Endothelial cell of umbilical vein (primary cell): ENCODE measurements at regions not wholly inside any gene's neighbourhood (a gene's known extent, or its start where the extent isn't known, plus 50 kb on each side); places are given as distances from the start of the nearest gene placed in this dataset.

Experiments used
- BruUV-seq: library from RNA; stranded (reverse); fragments of 400-500 nt; replicated peaks from 2 replicates; lab custom pipeline; 2021; lab: Mats Ljungman, UMichigan
- CTCF ChIA-PET: fragments of 300-600, 350-600 bp; sonication (Branson Sonifier 250); formaldehyde crosslinking; loops from one replicate; lab custom pipeline; 2021; ENCODE audit warnings: antibody characterized with exemption, inconsistent platforms; lab: Charles Lee
- POLR2A ChIA-PET: fragments of 300-600, 350-600 bp; sonication (Branson Sonifier 250); formaldehyde crosslinking; loops from one replicate; lab custom pipeline; 2021; ENCODE audit warnings: antibody characterized with exemption, inconsistent platforms; lab: Charles Lee
- DNase-seq: peaks from one replicate; pipeline ENCODE4 v3.0.0-alpha.2; 2011; ENCODE audit warnings: low read depth, low spot score
- FAIRE-seq: peaks from 2 replicates; lab custom pipeline; 2011; peaks lifted over from hg19 to GRCh38; lab: Jason Lieb, UNC
- H2AFZ ChIP-seq: 2 replicates; pipeline ENCODE4 v1.6.0; 2012; ENCODE audit warnings: low read depth, low read length, control low read depth, inconsistent platforms
- H3K27ac ChIP-seq: 2 replicates; pipeline ENCODE4 v1.5.1; 2011; ENCODE audit warnings: low read depth, mild to moderate bottlenecking, control low read depth, low read length, moderate library complexity; ENCODE audit not compliant: insufficient read depth
- H3K27me3 ChIP-seq, 2 experiments: 2 replicates each; pipeline versions ENCODE4 v1.6.0 to v1.6.1; 2011; ENCODE audit warnings: low read length in 2 of 2, mixed read lengths in 1 of 2; ENCODE audit not compliant: control insufficient read depth in 2 of 2, insufficient read depth in 2 of 2
- H3K36me3 ChIP-seq, 2 experiments: 2 replicates in 1 of 2; 3 replicates in 1 of 2; pipeline ENCODE4 v1.5.1; 2011; ENCODE audit warnings: low read length in 2 of 2, mild to moderate bottlenecking in 1 of 2, moderate library complexity in 1 of 2; ENCODE audit not compliant: control insufficient read depth in 2 of 2, insufficient read depth in 2 of 2; ENCODE audit errors: extremely low read depth in 1 of 2
- H3K4me1 ChIP-seq: 3 replicates; pipeline ENCODE4 v1.5.1; 2011; ENCODE audit warnings: mild to moderate bottlenecking, low read length; ENCODE audit not compliant: control insufficient read depth, insufficient read depth; ENCODE audit errors: extremely low read depth
- H3K4me2 ChIP-seq: 2 replicates; pipeline ENCODE4 v1.6.1; 2011; ENCODE audit warnings: low read length, control low read depth, mixed read lengths; ENCODE audit not compliant: insufficient read depth
- H3K4me3 ChIP-seq, 3 experiments: fragments of 200-600 bp in 1 of 3; sonication (generic), shearing (Covaris generic) in 1 of 3; replicated peaks in 1 of 3; 2 replicates each; pipeline ENCODE4 v1.5.1; 2011 to 2016; ENCODE audit warnings: control low read depth in 3 of 3, low read length in 3 of 3, mild to moderate bottlenecking in 2 of 3, inconsistent platforms in 1 of 3, low read depth in 1 of 3, moderate library complexity in 1 of 3; ENCODE audit not compliant: insufficient read depth in 1 of 3
- H3K79me2 ChIP-seq: 2 replicates; pipeline ENCODE4 v1.6.0; 2012; ENCODE audit warnings: low read length, inconsistent platforms; ENCODE audit not compliant: control insufficient read depth, insufficient read depth
- H3K9ac ChIP-seq: replicated peaks from 2 replicates; pipeline ENCODE3; 2011; ENCODE audit warnings: low read length, control low read depth; ENCODE audit not compliant: insufficient read depth; ENCODE audit errors: extremely low read depth
- H3K9me1 ChIP-seq: replicated peaks from 3 replicates; pipeline ENCODE4 v1.6.0; 2011; ENCODE audit warnings: mild to moderate bottlenecking, low read length; ENCODE audit not compliant: control insufficient read depth, insufficient read depth; ENCODE audit errors: extremely low read depth
- H3K9me3 ChIP-seq: replicated peaks from 2 replicates; pipeline ENCODE4 v1.5.1; 2012; ENCODE audit warnings: low read length, inconsistent platforms; ENCODE audit not compliant: control insufficient read depth, insufficient read depth
- H4K20me1 ChIP-seq: replicated peaks from 2 replicates; pipeline ENCODE3; 2011; ENCODE audit warnings: mild to moderate bottlenecking, low read length; ENCODE audit not compliant: control insufficient read depth, insufficient read depth; ENCODE audit errors: extremely low read depth
- CTCF ChIP-seq, 2 donors: IDR thresholded peaks; 1 replicate in 1 of 2; 2 replicates in 1 of 2; pipeline ENCODE4 v1.5.1; 2011; ENCODE audit warnings: low read length in 2 of 2, mild to moderate bottlenecking in 2 of 2, moderate library complexity in 2 of 2, control low read depth in 1 of 2, inconsistent platforms in 1 of 2, low read depth in 1 of 2; ENCODE audit not compliant: insufficient read depth in 1 of 2; ENCODE audit errors: extremely low read depth in 1 of 2
- EZH2 ChIP-seq: IDR thresholded peaks from 2 replicates; pipeline ENCODE4 v1.6.1; 2012; ENCODE audit warnings: borderline replicate concordance, low read depth, mild to moderate bottlenecking, moderate library complexity, low read length, inconsistent platforms; ENCODE audit not compliant: severe bottlenecking
- FOS ChIP-seq: IDR thresholded peaks from 2 replicates; pipeline ENCODE4 v1.6.1; 2011; ENCODE audit warnings: mild to moderate bottlenecking, low read length, moderate library complexity, borderline replicate concordance; ENCODE audit not compliant: insufficient read depth
- GATA2 ChIP-seq: IDR thresholded peaks from 2 replicates; pipeline ENCODE4 v1.7.0; 2011; ENCODE audit warnings: low read depth, mild to moderate bottlenecking, moderate library complexity, mixed read lengths, low read length; ENCODE audit not compliant: insufficient read length, insufficient read depth
- JUN ChIP-seq: IDR thresholded peaks from 2 replicates; pipeline ENCODE4 v1.6.1; 2011; ENCODE audit warnings: borderline replicate concordance, low read depth; ENCODE audit not compliant: insufficient read length, insufficient read depth
- MAX ChIP-seq: IDR thresholded peaks from 2 replicates; pipeline ENCODE4 v1.6.1; 2011; ENCODE audit not compliant: insufficient read depth, insufficient read length
- MYC ChIP-seq: IDR thresholded peaks from one replicate; pipeline ENCODE4 v1.6.1; 2011; ENCODE audit warnings: mild to moderate bottlenecking, low read depth, low read length
- POLR2A ChIP-seq: IDR thresholded peaks from 2 replicates; pipeline ENCODE4 v1.6.1; 2012; ENCODE audit warnings: low read depth, mild to moderate bottlenecking, control low read depth, low read length
- POLR2AphosphoS5 ChIP-seq: IDR thresholded peaks from 2 replicates; pipeline ENCODE4 v1.6.1; 2012; ENCODE audit warnings: low read depth, mild to moderate bottlenecking, control low read depth, low read length, moderate library complexity; ENCODE audit not compliant: insufficient read depth
- dilution Hi-C: fragments of 300-500 bp; cut with MboI; formaldehyde crosslinking; loops from one replicate; pipeline ENCODE4 v1.15.0; 2019; ENCODE audit warnings: low sequenced_read_pairs; ENCODE audit not compliant: extremely low pct_ligation_motif_present
- intact Hi-C: fragments of 100-400 bp; cut with micrococcal nuclease; formaldehyde crosslinking; loops from one replicate; pipeline ENCODE4 v1.10.0; 2022

- H3K9me3 ChIP-seq: no peaks in the 10 kb centered on the region
- CTCF ChIA-PET: interaction anchor here (0.6 kb wide), 1 partner anchor 59 kb away, joined by 3 read pairs; no protein-coding TSS in a partner anchor
- POLR2A ChIA-PET: no interaction called here
- no peak for FAIRE-seq
- BruUV-seq: no TSS peak
- H2AFZ ChIP-seq: no peak overlapping the region
- H3K27me3 ChIP-seq: no peaks in the 10 kb centered on the region
- H3K4me3 ChIP-seq: no peak overlapping the region
- H3K79me2 ChIP-seq: no peaks in the 10 kb centered on the region
- no peaks in the 10 kb centered on the region for H3K4me1 ChIP-seq
- H3K4me2 ChIP-seq: no peak overlapping the region
- no peaks in the 10 kb centered on the region for H3K36me3 ChIP-seq
- no peaks in the 10 kb centered on the region for H4K20me1 ChIP-seq
- intact Hi-C loops (no loop called here), dilution Hi-C loops (loop anchor here (10.0 kb wide), 1 partner anchor 720 kb away; no protein-coding TSS in a partner anchor)
- TF ChIP-seq MYC (no peak), GATA2 (no peak)
- no peaks in the 10 kb centered on the region for H3K9me1 ChIP-seq
- no peak overlapping the region for H3K9ac ChIP-seq
- no peak for DNase-seq
- no peak overlapping the region for H3K27ac ChIP-seq
Observed at GRCh38 chr2:236345081-236345714, 81.0 kb upstream of the ASB18 start.

GRCh38 chr2:236346366-236346765, 82.2 kb upstream of the ASB18 start:
- Histone ChIP-seq H3K4me2 (no peak overlapping the region), H3K9me1 (no peaks in the 10 kb centered on the region), H3K36me3 (no peaks in the 10 kb centered on the region), H4K20me1 (no peaks in the 10 kb centered on the region), H3K27ac (no peak overlapping the region), H3K4me1 (no peaks in the 10 kb centered on the region), H3K4me3 (no peak overlapping the region), H3K9me3 (no peaks in the 10 kb centered on the region), H3K9ac (no peak overlapping the region), H3K79me2 (no peaks in the 10 kb centered on the region), H2AFZ (no peak overlapping the region), H3K27me3 (no peaks in the 10 kb centered on the region)
- ChIA-PET CTCF (no interaction called here), POLR2A (no interaction called here)
- TF ChIP-seq MAX: no peak
- no peak for TF ChIP-seq EZH2
- TF ChIP-seq POLR2A: no peak
- TF ChIP-seq JUN: no peak
- TF ChIP-seq FOS: no peak
- no peak for TF ChIP-seq CTCF (IDR thresholded peaks at IDR 0.05; ENCODE audit: extremely low read depth in 1 of 2, insufficient read depth in 1 of 2, low read depth in 1 of 2, low read length in 2 of 2)
- TF ChIP-seq POLR2AphosphoS5: no peak
- no peak for TF ChIP-seq MYC
- TF ChIP-seq GATA2: no peak
- intact Hi-C loops: no loop called here
- DNase-seq (no peak), FAIRE-seq (no peak)
- dilution Hi-C loops: loop anchor here (10.0 kb wide), 1 partner anchor 718 kb away; no protein-coding TSS in a partner anchor
- no TSS peak for BruUV-seq
